ENCODE measurements at regions not wholly inside any gene's neighbourhood (a gene's known extent, or its start where the extent isn't known, plus 50 kb on each side); places are given as distances from the start of the nearest gene placed in this dataset.
A peak's percentile ranks its signal among the peaks of the same experiment; 100 is the strongest.

DNA sequence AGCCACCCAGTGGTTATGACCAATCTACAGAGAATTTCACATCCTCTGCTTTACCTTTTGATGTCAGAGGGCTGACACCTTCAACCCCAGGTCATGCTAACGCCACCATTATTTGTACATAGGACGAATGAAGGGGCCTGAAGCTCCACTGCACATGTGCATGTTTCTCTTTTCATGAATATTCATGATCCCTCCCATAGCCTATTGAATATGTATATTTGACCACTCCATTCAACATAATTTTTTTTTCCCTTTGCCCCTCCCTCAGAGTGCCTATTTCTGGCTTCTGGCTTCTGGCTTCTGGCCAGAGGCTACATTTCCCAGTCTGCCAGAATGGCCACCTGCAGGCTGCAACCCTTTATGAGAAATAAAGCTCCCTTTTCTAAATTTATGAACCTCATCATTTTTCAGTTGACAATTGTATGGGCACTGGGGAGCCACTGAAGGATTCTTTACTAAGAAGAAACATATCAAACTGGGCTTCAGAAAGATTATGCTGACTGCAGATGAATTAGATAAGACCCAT is 406.7 kb downstream of the SIPA1L2 start:
- TF ChIP-seq, protein P1, sequence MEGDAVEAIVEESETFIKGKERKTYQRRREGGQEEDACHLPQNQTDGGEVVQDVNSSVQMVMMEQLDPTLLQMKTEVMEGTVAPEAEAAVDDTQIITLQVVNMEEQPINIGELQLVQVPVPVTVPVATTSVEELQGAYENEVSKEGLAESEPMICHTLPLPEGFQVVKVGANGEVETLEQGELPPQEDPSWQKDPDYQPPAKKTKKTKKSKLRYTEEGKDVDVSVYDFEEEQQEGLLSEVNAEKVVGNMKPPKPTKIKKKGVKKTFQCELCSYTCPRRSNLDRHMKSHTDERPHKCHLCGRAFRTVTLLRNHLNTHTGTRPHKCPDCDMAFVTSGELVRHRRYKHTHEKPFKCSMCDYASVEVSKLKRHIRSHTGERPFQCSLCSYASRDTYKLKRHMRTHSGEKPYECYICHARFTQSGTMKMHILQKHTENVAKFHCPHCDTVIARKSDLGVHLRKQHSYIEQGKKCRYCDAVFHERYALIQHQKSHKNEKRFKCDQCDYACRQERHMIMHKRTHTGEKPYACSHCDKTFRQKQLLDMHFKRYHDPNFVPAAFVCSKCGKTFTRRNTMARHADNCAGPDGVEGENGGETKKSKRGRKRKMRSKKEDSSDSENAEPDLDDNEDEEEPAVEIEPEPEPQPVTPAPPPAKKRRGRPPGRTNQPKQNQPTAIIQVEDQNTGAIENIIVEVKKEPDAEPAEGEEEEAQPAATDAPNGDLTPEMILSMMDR (IDR thresholded peaks at IDR 0.05; ENCODE audit: extremely low read depth, missing control alignments): no peak
- DNase-seq (ENCODE audit: low spot score): no peak

DNA sequence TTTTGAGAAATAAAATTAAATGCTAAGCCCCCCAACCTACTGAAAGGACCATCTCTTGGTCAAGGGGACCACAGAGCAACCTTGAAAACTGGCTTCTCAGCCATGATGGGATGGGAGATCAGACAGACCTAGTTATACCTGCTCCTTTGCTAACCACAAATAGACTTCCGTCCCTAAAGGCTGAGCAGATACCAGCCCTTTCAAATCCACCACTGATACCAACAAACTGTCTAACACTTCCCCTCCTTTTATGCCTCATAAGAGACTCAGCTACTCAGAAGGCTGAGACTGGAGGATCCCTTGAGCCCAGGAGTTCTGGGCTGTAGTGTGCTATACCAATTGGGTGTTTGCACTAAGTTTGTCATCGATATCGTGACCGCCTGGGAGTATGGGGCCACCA is 407.3 kb downstream of the SIPA1L2 start:
- TF ChIP-seq, protein P1 (IDR thresholded peaks at IDR 0.05; ENCODE audit: extremely low read depth, missing control alignments): no peak
- DNase-seq (ENCODE audit: low spot score): no peak

DNA sequence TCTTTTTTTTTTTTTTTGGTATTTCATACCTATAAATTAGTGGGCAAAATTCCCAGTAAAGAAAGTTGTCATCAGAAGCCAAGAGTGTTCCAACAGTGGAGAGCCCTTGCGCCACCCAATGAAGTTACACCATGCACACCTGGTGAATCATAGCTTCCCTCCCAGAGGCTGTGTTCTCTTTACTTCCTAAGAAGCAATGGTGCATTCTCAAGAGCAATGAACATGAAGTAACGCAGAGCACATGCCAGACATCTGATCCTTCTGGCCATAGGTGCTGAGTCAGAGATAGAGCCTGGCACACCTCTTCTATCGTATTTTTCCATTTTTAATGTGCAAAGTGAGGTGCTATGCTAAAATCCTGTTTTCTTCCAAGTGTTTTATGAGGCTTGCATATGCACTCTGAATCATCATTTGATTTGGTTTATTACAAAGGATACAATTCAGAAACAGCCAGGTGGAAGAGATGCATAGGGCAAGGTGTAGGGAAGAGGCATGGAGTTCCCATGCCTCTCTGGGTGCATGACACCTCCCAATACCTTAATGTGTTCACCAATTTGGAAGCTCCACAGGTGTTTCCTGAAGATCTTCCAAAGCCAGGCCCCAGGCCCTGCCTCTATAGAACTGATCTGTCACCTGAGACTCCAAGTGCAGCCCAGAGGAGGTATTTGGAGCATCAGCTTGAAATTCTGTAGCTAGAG is 408.0 kb downstream of the SIPA1L2 start:
- no peak for DNase-seq (ENCODE audit: low spot score)
- TF ChIP-seq, protein P1 (IDR thresholded peaks at IDR 0.05; ENCODE audit: extremely low read depth, missing control alignments): no peak

DNA sequence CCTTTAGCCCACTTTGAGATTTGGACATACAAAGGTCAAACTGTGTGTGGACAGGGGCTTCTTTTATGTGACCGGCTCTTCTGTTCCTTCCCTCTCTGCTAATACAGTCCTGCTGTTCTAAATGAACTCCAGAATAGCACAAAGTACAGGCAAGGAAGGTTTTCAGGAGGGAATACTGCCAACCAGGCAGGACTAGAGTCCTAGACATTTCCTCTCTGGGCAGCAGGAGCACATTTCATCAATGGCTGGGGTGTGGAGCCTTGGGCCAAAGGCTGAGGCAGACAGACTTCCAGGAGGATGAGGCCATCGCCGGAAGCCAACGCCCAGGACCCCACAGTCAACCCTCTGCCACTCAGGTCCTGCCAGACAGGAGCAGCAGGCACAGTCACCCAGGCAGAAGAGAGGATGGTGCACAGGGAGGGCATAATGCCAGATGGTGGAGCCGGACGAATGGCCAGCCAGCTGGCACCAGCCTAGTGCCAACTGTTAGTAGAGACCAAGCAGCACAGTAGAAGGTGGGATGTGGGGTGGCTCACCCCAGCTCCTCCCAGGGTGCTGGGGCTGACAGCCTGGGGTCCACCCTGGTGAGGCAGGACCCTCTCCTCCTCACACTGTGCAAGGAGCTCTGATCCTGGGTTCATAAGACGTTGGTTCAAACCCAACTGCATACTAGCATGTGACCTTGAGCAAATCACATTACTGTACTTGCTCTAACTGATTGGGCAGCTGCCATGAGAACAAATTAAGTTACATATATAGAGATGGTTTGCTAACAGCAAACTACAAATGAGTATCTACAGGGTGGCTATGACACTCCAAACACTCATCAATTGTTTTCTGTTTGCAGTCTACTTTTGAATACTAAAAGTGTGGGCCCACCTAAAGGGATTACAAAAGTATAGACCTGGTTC is 410.7 kb downstream of the SIPA1L2 start:
- no peak for DNase-seq (ENCODE audit: low spot score)
- TF ChIP-seq, protein P1 (IDR thresholded peaks at IDR 0.05; ENCODE audit: extremely low read depth, missing control alignments): no peak

DNA sequence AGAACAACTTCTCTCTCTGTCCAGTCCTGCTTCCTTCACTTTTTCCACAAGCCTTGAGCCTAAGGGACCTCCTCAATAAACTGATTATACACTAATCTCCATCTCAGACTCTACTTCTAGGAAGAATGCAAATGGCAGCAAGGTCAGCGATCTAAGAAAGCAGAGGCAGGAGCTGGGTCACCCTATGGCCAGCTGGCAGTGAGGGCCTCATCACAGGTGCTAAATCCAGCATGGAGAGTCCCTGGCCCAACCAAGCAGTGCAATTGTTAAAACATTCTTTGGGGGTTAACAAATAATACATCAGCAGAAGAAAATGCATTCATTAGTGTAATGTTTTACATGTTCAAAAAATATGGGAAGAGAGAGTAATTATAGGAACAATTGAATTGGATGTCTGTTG is 416.0 kb downstream of the SIPA1L2 start:
- TF ChIP-seq, protein P1 (IDR thresholded peaks at IDR 0.05; ENCODE audit: extremely low read depth, missing control alignments): no peak
- no peak for DNase-seq (ENCODE audit: low spot score)

DNA sequence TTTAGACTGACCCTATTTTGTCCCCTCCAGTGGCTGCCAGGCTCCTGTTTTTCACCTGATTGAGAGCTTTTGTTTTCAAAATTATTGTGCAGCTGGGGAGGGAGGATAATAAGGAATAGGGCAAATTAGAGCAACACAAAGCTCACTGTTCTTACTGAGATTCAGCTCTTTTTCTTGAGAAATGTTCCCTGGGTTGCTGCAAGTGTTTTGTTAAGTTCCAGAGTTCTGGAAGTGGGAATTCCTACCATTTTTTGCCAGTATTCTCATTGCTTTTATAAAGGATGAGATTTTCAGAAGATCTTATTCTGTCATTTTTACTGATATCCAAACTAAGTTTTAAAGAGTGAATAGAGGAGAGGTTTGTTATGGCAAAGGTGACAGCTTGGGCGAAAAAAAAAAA is 417.7 kb downstream of the SIPA1L2 start:
- TF ChIP-seq, protein P1 (IDR thresholded peaks at IDR 0.05; ENCODE audit: extremely low read depth, missing control alignments): no peak

DNA sequence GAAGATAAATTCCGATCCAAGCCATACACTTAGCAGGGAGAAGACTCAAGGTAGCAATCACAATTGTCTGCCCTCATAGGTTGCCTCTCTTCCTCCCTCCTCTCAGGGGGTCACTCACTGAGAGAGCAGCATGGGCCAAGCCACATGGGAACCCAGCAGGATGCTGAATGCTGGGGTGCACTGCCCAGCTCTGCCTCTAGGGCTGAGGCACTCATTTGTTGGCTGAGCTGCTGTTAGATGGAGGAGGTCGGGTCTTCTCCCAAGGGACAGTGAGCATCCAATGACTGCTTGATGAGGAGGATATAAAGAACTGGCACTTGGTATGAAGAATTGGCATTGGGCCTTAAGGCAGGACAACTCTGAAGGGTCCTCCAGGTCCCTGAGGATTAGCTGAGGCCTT is 418.8 kb downstream of the SIPA1L2 start:
- TF ChIP-seq, protein P1 (IDR thresholded peaks at IDR 0.05; ENCODE audit: extremely low read depth, missing control alignments): peak; percentile 16
- DNase-seq (ENCODE audit: low spot score): no peak

More for the DNA sequence above, 417.7 kb downstream of the SIPA1L2 start:
- DNase-seq (ENCODE audit: low spot score): no peak

Measured in GM20000 (cell line).